Tibial nerve (tissue), 4 donors: ENCODE measurements at regions not wholly inside any gene's neighbourhood (a gene's known extent, or its start where the extent isn't known, plus 50 kb on each side); places are given as distances from the start of the nearest gene placed in this dataset.

ENCODE experiments used
- DNase-seq, 2 donors: peaks; one replicate each; pipeline ENCODE4 v3.0.0-alpha.2; 2019; ENCODE audit warnings: low spot score in 2 of 2
- H3K27ac ChIP-seq, 4 donors: fragments of 200-600 bp; sonication (generic) in 3 of 4; one replicate each; pipeline ENCODE4 v1.5.1; 2017 to 2019; ENCODE audit warnings: mild to moderate bottlenecking in 1 of 4
- H3K27me3 ChIP-seq, 2 donors: fragments of 200-600 bp; sonication (generic) in 1 of 2; one replicate each; pipeline versions ENCODE4 v1.5.1 to v1.6.0; 2017 to 2019
- H3K36me3 ChIP-seq, 3 donors: fragments of 200-600 bp; sonication (generic); one replicate each; pipeline ENCODE4 v1.5.1; 2018 to 2019
- H3K4me1 ChIP-seq, 4 donors: fragments of 200-600 bp; sonication (generic) in 3 of 4; one replicate each; pipeline ENCODE4 v1.5.1; 2017 to 2019
- H3K4me3 ChIP-seq, 4 donors: fragments of 200-600 bp; sonication (generic) in 3 of 4; one replicate each; pipeline ENCODE4 v1.5.1; 2017 to 2019; ENCODE audit warnings: mild to moderate bottlenecking in 1 of 4, moderate library complexity in 1 of 4
- H3K9me3 ChIP-seq, 4 donors: fragments of 200-600 bp; sonication (generic) in 3 of 4; one replicate each; pipeline ENCODE4 v1.5.1; 2017 to 2019
- EP300 ChIP-seq, 2 donors: sonication (generic); formaldehyde crosslinking; IDR thresholded peaks; one replicate each; pipeline ENCODE4 v1.6.1; 2017; ENCODE audit warnings: antibody characterized with exemption in 2 of 2, mild to moderate bottlenecking in 1 of 2
- POLR2A ChIP-seq, 2 donors: fragments of 450-650 bp; IDR thresholded peaks; one replicate each; pipeline ENCODE4 v1.6.1; 2017; ENCODE audit warnings: antibody characterized with exemption in 2 of 2, mild to moderate bottlenecking in 2 of 2, moderate library complexity in 2 of 2
- WGBS, 2 donors: methylation state at CpG; one replicate each; pipeline ENCODE4 v1.1.5; 2018; 5-methylcytosine and 5-hydroxymethylcytosine counted together
- TF ChIP-seq, protein P1 (sequence below), 5 experiments: fragments of 200-600 bp in 3 of 5; fragments of 450-650 bp in 2 of 5; sonication (generic) in 3 of 5; IDR thresholded peaks; one replicate each; pipeline ENCODE4 v1.5.1; 2016 to 2019; ENCODE audit warnings: antibody characterized with exemption in 5 of 5, mild to moderate bottlenecking in 3 of 5, moderate library complexity in 2 of 5

DNA sequence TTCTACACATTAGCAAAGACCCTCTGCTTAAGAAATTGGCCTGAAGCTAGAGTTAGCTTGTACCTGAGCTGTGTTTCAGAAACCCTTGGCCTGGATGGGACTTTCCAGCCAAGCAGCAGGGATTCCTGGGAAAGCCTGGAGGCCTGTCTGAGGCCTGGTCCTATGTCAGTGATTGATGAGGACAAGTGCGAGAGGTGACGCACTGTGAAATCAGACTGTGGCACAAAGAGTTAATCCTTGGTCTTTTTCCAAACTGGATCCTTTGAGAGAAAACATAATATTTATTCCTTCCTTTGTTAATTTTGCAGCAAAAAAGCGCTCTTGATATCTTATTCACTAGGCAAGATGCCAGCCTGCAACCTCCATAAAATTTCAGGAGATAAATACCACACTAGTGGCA lies 225.0 kb upstream of the ATP11B start:
- Histone ChIP-seq H3K9me3 (peaks cover 0 to 7% (median under 1%) of the 10 kb centered on the region in 4 donors), H3K4me3 (no peak overlapping the region), H3K36me3 (no peaks in the 10 kb centered on the region), H3K27ac (no peak overlapping the region), H3K27me3 (no peaks in the 10 kb centered on the region), H3K4me1 (peaks cover 0 to 11% (median 0%) of the 10 kb centered on the region in 4 donors)
- 76 to 86% methylated on average over 3 of the region's 3 CpGs for WGBS, 2 donors
- TF ChIP-seq EP300 (IDR thresholded peaks at IDR 0.05) (no peak), POLR2A (IDR thresholded peaks at IDR 0.05) (no peak)
- TF ChIP-seq, protein P1, sequence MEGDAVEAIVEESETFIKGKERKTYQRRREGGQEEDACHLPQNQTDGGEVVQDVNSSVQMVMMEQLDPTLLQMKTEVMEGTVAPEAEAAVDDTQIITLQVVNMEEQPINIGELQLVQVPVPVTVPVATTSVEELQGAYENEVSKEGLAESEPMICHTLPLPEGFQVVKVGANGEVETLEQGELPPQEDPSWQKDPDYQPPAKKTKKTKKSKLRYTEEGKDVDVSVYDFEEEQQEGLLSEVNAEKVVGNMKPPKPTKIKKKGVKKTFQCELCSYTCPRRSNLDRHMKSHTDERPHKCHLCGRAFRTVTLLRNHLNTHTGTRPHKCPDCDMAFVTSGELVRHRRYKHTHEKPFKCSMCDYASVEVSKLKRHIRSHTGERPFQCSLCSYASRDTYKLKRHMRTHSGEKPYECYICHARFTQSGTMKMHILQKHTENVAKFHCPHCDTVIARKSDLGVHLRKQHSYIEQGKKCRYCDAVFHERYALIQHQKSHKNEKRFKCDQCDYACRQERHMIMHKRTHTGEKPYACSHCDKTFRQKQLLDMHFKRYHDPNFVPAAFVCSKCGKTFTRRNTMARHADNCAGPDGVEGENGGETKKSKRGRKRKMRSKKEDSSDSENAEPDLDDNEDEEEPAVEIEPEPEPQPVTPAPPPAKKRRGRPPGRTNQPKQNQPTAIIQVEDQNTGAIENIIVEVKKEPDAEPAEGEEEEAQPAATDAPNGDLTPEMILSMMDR (IDR thresholded peaks at IDR 0.05): no peak
- no peak for DNase-seq

DNA sequence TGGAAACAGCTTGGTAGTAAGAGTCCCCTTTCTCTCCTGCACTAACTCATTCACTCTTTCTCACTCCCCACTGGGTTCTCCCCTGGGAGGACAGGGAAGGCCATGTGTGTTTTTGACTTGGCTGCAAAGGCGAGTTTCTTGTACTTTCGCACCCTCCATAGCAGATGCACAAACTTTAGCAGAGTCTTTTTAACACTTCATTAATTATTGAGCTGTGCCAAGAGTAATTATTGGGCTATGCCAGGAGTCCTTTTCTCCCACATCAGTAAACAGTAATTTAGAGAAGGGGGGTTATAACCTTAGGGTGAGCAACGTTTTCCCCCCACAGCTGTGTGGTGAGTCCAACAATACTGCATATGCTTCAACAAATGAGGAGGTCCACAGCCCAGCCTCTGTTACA lies 224.4 kb upstream of the ATP11B start:
- H3K9me3 ChIP-seq: peaks cover 0 to 11% (median 3%) of the 10 kb centered on the region in 4 donors
- no peaks in the 10 kb centered on the region for H3K36me3 ChIP-seq
- DNase-seq: no peak
- TF ChIP-seq POLR2A (IDR thresholded peaks at IDR 0.05): no peak
- TF ChIP-seq EP300 (IDR thresholded peaks at IDR 0.05): no peak
- TF ChIP-seq, protein P1 (IDR thresholded peaks at IDR 0.05): no peak
- 48 to 62% methylated on average over 3 of the region's 3 CpGs for WGBS, 2 donors
- H3K4me1 ChIP-seq: peaks cover 0 to 11% (median 0%) of the 10 kb centered on the region in 4 donors
- H3K27ac ChIP-seq: no peak overlapping the region
- H3K4me3 ChIP-seq: no peak overlapping the region
- H3K27me3 ChIP-seq: no peaks in the 10 kb centered on the region

DNA sequence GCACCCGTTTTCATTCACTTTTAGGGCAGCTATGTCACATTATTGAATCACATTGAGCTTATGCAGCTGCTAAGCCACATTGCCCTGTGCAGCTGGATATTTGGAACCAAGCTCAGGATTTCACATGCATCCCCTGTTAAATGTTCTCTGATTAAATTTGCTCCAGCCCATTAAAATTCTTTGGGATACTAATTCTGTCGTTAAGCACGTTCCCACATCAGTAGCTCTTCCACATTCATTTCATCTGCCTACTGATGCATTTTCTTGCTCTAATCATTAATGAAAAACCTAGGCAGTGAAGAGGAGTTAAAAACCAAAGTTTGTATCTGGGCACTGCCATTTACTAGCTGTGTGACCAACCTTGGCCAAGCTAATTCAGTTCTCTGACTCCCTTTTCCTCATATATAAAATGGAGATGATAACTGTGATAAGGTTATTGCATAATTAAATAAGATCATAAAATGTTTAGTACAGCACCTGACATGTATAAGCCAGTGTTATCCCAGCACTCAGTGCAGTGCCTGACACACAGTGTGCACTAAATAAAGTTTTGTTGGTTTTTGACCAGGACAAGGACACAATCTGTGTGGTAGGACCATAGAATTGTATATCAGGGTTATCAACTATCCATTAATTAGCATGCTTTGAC lies 222.2 kb upstream of the ATP11B start:
- Histone ChIP-seq H3K27me3 (no peaks in the 10 kb centered on the region), H3K4me1 (peaks cover 0 to 11% (median 0%) of the 10 kb centered on the region in 4 donors), H3K9me3 (peaks cover 0 to 17% (median 3%) of the 10 kb centered on the region in 4 donors), H3K36me3 (no peaks in the 10 kb centered on the region), H3K4me3 (no peak overlapping the region), H3K27ac (no peak overlapping the region)
- DNase-seq: no peak
- 79 to 85% methylated on average over 3 of the region's 3 CpGs for WGBS, 2 donors
- TF ChIP-seq POLR2A (IDR thresholded peaks at IDR 0.05): no peak
- no peak for TF ChIP-seq EP300 (IDR thresholded peaks at IDR 0.05)
- TF ChIP-seq, protein P1 (IDR thresholded peaks at IDR 0.05): no peak

DNA sequence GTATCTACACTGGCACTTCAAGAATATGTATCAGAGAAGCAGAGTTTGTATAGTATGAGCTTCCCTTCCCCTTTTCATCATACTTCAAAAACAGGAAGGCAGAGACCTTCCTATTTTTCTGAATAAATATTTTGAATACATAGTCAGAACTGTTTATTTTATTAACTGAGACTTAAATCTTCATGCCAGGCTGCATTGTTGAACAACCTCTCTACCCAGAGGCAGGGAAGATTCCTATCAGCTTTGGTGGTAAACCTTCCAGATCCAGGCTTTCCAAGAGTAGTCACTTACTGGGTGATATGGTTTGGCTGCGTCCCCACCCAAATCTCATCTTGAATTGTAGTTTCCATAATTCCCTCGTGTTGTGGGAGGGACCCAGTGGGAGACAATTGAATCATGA lies 217.4 kb upstream of the ATP11B start:
- TF ChIP-seq EP300 (IDR thresholded peaks at IDR 0.05) (no peak), POLR2A (IDR thresholded peaks at IDR 0.05) (no peak)
- TF ChIP-seq, protein P1 (IDR thresholded peaks at IDR 0.05): no peak
- no peak overlapping the region for H3K27ac ChIP-seq
- WGBS, 2 donors: 78 to 81% methylated on average over 2 of the region's 2 CpGs
- no peaks in the 10 kb centered on the region for H3K4me1 ChIP-seq
- no peaks in the 10 kb centered on the region for H3K27me3 ChIP-seq
- H3K4me3 ChIP-seq: no peak overlapping the region
- peaks cover 0 to 17% (median 3%) of the 10 kb centered on the region in 4 donors for H3K9me3 ChIP-seq
- no peak for DNase-seq
- H3K36me3 ChIP-seq: no peaks in the 10 kb centered on the region

DNA sequence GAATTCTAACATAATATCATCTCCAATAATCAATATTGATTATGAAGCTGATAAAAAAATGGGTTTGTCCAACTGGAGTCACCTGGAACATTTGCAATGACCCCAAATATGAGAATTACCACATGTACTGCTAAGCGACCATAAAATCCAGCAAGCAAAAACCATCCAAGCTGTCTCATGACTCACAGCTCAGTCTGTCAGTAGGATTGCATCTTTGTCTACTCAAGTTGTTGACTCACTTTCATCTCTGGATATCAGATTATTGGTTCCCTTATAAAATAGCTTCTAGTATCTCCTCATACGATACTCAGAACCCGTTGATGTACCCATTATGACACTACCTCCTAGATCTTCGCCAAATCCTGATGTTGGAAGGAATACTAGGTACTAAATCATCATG lies 209.8 kb upstream of the ATP11B start:
- Histone ChIP-seq H3K4me3 (no peak overlapping the region), H3K4me1 (no peaks in the 10 kb centered on the region), H3K27ac (no peak overlapping the region), H3K36me3 (no peaks in the 10 kb centered on the region), H3K27me3 (no peaks in the 10 kb centered on the region), H3K9me3 (no peaks in the 10 kb centered on the region)
- TF ChIP-seq, protein P1 (IDR thresholded peaks at IDR 0.05): no peak
- TF ChIP-seq EP300 (IDR thresholded peaks at IDR 0.05): no peak
- TF ChIP-seq POLR2A (IDR thresholded peaks at IDR 0.05): no peak
- 76 to 91% methylated on average over 4 of the region's 4 CpGs for WGBS, 2 donors
- no peak for DNase-seq
